ENCODE measurements at regions not wholly inside any gene's neighbourhood (a gene's known extent, or its start where the extent isn't known, plus 50 kb on each side); places are given as distances from the start of the nearest gene placed in this dataset.

- Histone ChIP-seq H3K56ac (ENCODE audit: low read length) (no peak overlapping the region), H2BK15ac (replicated peaks; ENCODE audit: low read depth) (no peak overlapping the region), H3K79me1 (ENCODE audit: low read length) (no peaks in the 10 kb centered on the region), H3K23ac (ENCODE audit: low read length) (no peak overlapping the region), H3K4ac (ENCODE audit: low read depth, low read length) (no peak overlapping the region), H4K5ac (ENCODE audit: low read length) (no peak overlapping the region), H3K27me3 (ENCODE audit: insufficient read depth, low read length, poor library complexity) (no peaks in the 10 kb centered on the region), H4K8ac (ENCODE audit: low read depth, low read length) (no peak overlapping the region), H3K79me2 (ENCODE audit: control insufficient read depth, insufficient read depth, low read length) (no peaks in the 10 kb centered on the region), H3K27ac (ENCODE audit: low read depth, low read length) (no peak overlapping the region), H3K4me3 (ENCODE audit: low read length) (no peak overlapping the region), H3K4me1 (ENCODE audit: control insufficient read depth, low read depth, low read length) (peaks cover 3% of the 10 kb centered on the region), H3K36me3 (ENCODE audit: control insufficient read depth, insufficient read depth, low read length) (no peaks in the 10 kb centered on the region), H2BK5ac (ENCODE audit: low read length) (no peak overlapping the region), H2AK5ac (ENCODE audit: low read length) (no peak overlapping the region), H3K4me2 (ENCODE audit: low read length) (no peak overlapping the region), H2BK120ac (ENCODE audit: low read depth, low read length) (no peak overlapping the region), H3K18ac (ENCODE audit: low read length) (no peak overlapping the region), H3K9ac (ENCODE audit: low read length) (no peak overlapping the region)
- no peak for DNase-seq
- 100% methylated on average over 1 of the region's 6 CpGs for WGBS (ENCODE audit: extremely low coverage, insufficient coverage, low lambda C conversion rate)
Measured at GRCh38 chr7:37531225-37531624, 82.6 kb upstream of the ELMO1 start.

DNA sequence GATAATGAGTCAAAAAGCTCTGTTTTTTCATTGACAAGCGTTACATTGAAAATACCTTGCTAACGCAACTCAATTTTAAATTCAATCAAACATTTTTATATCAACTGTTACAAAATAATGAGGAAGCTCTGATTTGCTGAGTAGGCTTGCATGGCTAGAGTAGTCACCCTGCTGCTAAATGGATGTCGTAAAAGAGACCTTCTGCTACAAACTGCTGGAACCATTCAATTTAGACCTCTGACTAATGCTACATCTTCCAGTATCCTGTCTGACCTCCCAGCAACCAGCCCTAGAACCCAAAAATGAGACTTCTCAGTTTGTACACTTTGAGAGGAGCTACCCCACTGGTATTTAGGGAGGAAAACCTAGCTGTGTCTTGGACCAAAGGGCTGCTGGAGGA is 84.0 kb upstream of the ELMO1 start:
- Histone ChIP-seq H3K36me3 (ENCODE audit: control insufficient read depth, insufficient read depth, low read length) (no peaks in the 10 kb centered on the region), H2BK120ac (ENCODE audit: low read depth, low read length) (no peak overlapping the region), H3K79me2 (ENCODE audit: control insufficient read depth, insufficient read depth, low read length) (no peaks in the 10 kb centered on the region), H3K27ac (ENCODE audit: low read depth, low read length) (no peak overlapping the region), H2AK5ac (ENCODE audit: low read length) (no peak overlapping the region), H4K5ac (ENCODE audit: low read length) (no peak overlapping the region), H4K8ac (ENCODE audit: low read depth, low read length) (no peak overlapping the region), H3K4me3 (ENCODE audit: low read length) (no peak overlapping the region), H2BK15ac (replicated peaks; ENCODE audit: low read depth) (no peak overlapping the region), H3K18ac (ENCODE audit: low read length) (no peak overlapping the region), H3K9ac (ENCODE audit: low read length) (no peak overlapping the region), H3K27me3 (ENCODE audit: insufficient read depth, low read length, poor library complexity) (no peaks in the 10 kb centered on the region), H3K56ac (ENCODE audit: low read length) (no peak overlapping the region), H3K4me1 (ENCODE audit: control insufficient read depth, low read depth, low read length) (peaks cover 3% of the 10 kb centered on the region), H3K23ac (ENCODE audit: low read length) (no peak overlapping the region), H2BK5ac (ENCODE audit: low read length) (no peak overlapping the region), H3K4me2 (ENCODE audit: low read length) (no peak overlapping the region), H3K79me1 (ENCODE audit: low read length) (no peaks in the 10 kb centered on the region), H3K4ac (ENCODE audit: low read depth, low read length) (no peak overlapping the region)
- DNase-seq: no peak
- WGBS (ENCODE audit: extremely low coverage, insufficient coverage, low lambda C conversion rate): 100% methylated on average over 2 of the region's 3 CpGs

GRCh38 chr7:37534893-37535610 is 86.4 kb upstream of the ELMO1 start:
- Histone ChIP-seq H3K27ac (ENCODE audit: low read depth, low read length) (no peak overlapping the region), H2BK120ac (ENCODE audit: low read depth, low read length) (no peak overlapping the region)
- no CpG with 5 or more reads among the region's 7 CpGs for WGBS (ENCODE audit: extremely low coverage, insufficient coverage, low lambda C conversion rate)

DNA sequence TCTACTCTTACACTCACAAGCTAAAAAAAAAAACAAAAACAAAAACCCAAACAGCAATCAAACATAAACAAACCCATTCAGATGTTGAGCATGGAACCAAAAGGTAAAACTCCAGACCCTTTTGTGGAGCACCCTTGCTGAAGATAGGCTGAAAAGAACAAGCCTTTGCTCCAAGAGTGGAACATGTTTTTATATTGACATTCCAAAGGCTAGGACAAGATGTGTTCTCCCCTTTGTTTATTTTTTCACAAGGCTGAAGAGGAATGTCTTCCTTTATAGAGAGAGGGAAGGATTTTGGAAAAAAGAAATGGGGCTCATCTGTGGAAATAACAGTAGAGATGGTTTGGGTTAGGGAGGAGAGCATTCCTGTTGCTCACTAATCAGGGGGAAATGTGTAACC is 87.2 kb upstream of the ELMO1 start:
- H3K56ac ChIP-seq (ENCODE audit: low read length): no peak overlapping the region
- H2BK5ac ChIP-seq (ENCODE audit: low read length): no peak overlapping the region
- H4K5ac ChIP-seq (ENCODE audit: low read length): no peak overlapping the region
- no peak overlapping the region for H3K18ac ChIP-seq (ENCODE audit: low read length)
- peaks cover 3% of the 10 kb centered on the region for H3K4me1 ChIP-seq (ENCODE audit: control insufficient read depth, low read depth, low read length)
- H3K79me1 ChIP-seq (ENCODE audit: low read length): no peaks in the 10 kb centered on the region
- H3K27me3 ChIP-seq (ENCODE audit: insufficient read depth, low read length, poor library complexity): no peaks in the 10 kb centered on the region
- no peak overlapping the region for H4K8ac ChIP-seq (ENCODE audit: low read depth, low read length)
- no peak overlapping the region for H3K9ac ChIP-seq (ENCODE audit: low read length)
- no peak overlapping the region for H3K4me2 ChIP-seq (ENCODE audit: low read length)
- H2AK5ac ChIP-seq (ENCODE audit: low read length): no peak overlapping the region
- H2BK15ac ChIP-seq (replicated peaks; ENCODE audit: low read depth): no peak overlapping the region
- H2BK120ac ChIP-seq (ENCODE audit: low read depth, low read length): no peak overlapping the region
- H3K36me3 ChIP-seq (ENCODE audit: control insufficient read depth, insufficient read depth, low read length): no peaks in the 10 kb centered on the region
- H3K27ac ChIP-seq (ENCODE audit: low read depth, low read length): no peak overlapping the region
- no peaks in the 10 kb centered on the region for H3K79me2 ChIP-seq (ENCODE audit: control insufficient read depth, insufficient read depth, low read length)
- H3K4ac ChIP-seq (ENCODE audit: low read depth, low read length): no peak overlapping the region
- H3K23ac ChIP-seq (ENCODE audit: low read length): no peak overlapping the region
- no peak overlapping the region for H3K4me3 ChIP-seq (ENCODE audit: low read length)
- DNase-seq: no peak

More at GRCh38 chr7:37534893-37535610, 86.4 kb upstream of the ELMO1 start:
- H3K23ac ChIP-seq (ENCODE audit: low read length): no peak overlapping the region
- no peak overlapping the region for H2AK5ac ChIP-seq (ENCODE audit: low read length)
- H3K4ac ChIP-seq (ENCODE audit: low read depth, low read length): no peak overlapping the region
- no peak overlapping the region for H4K5ac ChIP-seq (ENCODE audit: low read length)
- no peak overlapping the region for H4K8ac ChIP-seq (ENCODE audit: low read depth, low read length)
- no peak overlapping the region for H3K9ac ChIP-seq (ENCODE audit: low read length)
- no peaks in the 10 kb centered on the region for H3K36me3 ChIP-seq (ENCODE audit: control insufficient read depth, insufficient read depth, low read length)
- H3K79me2 ChIP-seq (ENCODE audit: control insufficient read depth, insufficient read depth, low read length): no peaks in the 10 kb centered on the region
- no peak overlapping the region for H3K56ac ChIP-seq (ENCODE audit: low read length)
- no peak overlapping the region for H3K18ac ChIP-seq (ENCODE audit: low read length)
- H3K4me2 ChIP-seq (ENCODE audit: low read length): no peak overlapping the region
- peaks cover 3% of the 10 kb centered on the region for H3K4me1 ChIP-seq (ENCODE audit: control insufficient read depth, low read depth, low read length)
- DNase-seq: no peak
- no peak overlapping the region for H2BK5ac ChIP-seq (ENCODE audit: low read length)
- H3K27me3 ChIP-seq (ENCODE audit: insufficient read depth, low read length, poor library complexity): no peaks in the 10 kb centered on the region
- no peaks in the 10 kb centered on the region for H3K79me1 ChIP-seq (ENCODE audit: low read length)
- no peak overlapping the region for H3K4me3 ChIP-seq (ENCODE audit: low read length)
- no peak overlapping the region for H2BK15ac ChIP-seq (replicated peaks; ENCODE audit: low read depth)

DNA sequence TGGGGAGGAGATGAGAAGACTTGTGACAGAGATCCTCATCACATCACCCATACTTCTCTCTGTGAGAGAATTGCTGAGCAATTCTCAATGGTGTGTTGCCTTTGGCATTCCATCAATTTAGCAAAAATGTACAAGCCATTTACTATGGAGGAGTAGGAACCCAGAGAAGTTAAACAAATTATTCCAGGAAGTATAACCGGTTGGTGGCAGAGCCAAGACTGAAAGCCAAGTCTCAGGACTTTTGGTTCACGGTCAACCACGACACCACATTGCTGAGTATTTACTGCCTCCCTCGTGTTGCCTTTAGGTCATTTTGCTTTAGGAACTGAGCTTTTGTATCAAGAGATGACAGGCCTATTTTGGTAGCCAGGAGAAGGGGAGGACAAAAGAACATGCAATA is 88.0 kb upstream of the ELMO1 start:
- H2BK5ac ChIP-seq (ENCODE audit: low read length): no peak overlapping the region
- no peak overlapping the region for H3K27ac ChIP-seq (ENCODE audit: low read depth, low read length)
- no peak overlapping the region for H3K4ac ChIP-seq (ENCODE audit: low read depth, low read length)
- H3K9ac ChIP-seq (ENCODE audit: low read length): no peak overlapping the region
- H3K27me3 ChIP-seq (ENCODE audit: insufficient read depth, low read length, poor library complexity): no peaks in the 10 kb centered on the region
- no peak overlapping the region for H2AK5ac ChIP-seq (ENCODE audit: low read length)
- H4K8ac ChIP-seq (ENCODE audit: low read depth, low read length): no peak overlapping the region
- H3K4me3 ChIP-seq (ENCODE audit: low read length): no peak overlapping the region
- H3K4me1 ChIP-seq (ENCODE audit: control insufficient read depth, low read depth, low read length): peaks cover 3% of the 10 kb centered on the region
- no peak overlapping the region for H3K56ac ChIP-seq (ENCODE audit: low read length)
- H4K5ac ChIP-seq (ENCODE audit: low read length): no peak overlapping the region
- H3K4me2 ChIP-seq (ENCODE audit: low read length): no peak overlapping the region
- H2BK120ac ChIP-seq (ENCODE audit: low read depth, low read length): no peak overlapping the region
- no CpG with 5 or more reads among the region's 4 CpGs for WGBS (ENCODE audit: extremely low coverage, insufficient coverage, low lambda C conversion rate)
- H3K18ac ChIP-seq (ENCODE audit: low read length): no peak overlapping the region
- H3K79me1 ChIP-seq (ENCODE audit: low read length): no peaks in the 10 kb centered on the region
- H3K36me3 ChIP-seq (ENCODE audit: control insufficient read depth, insufficient read depth, low read length): no peaks in the 10 kb centered on the region
- no peak overlapping the region for H3K23ac ChIP-seq (ENCODE audit: low read length)
- no peak overlapping the region for H2BK15ac ChIP-seq (replicated peaks; ENCODE audit: low read depth)
- no peaks in the 10 kb centered on the region for H3K79me2 ChIP-seq (ENCODE audit: control insufficient read depth, insufficient read depth, low read length)
- no peak for DNase-seq

GRCh38 chr7:37537439-37537838 is 88.8 kb upstream of the ELMO1 start:
- Histone ChIP-seq H3K4me2 (ENCODE audit: low read length) (no peak overlapping the region), H4K8ac (ENCODE audit: low read depth, low read length) (no peak overlapping the region), H3K9ac (ENCODE audit: low read length) (no peak overlapping the region), H3K27me3 (ENCODE audit: insufficient read depth, low read length, poor library complexity) (no peaks in the 10 kb centered on the region), H2BK5ac (ENCODE audit: low read length) (no peak overlapping the region), H3K23ac (ENCODE audit: low read length) (no peak overlapping the region), H2AK5ac (ENCODE audit: low read length) (no peak overlapping the region), H3K4me3 (ENCODE audit: low read length) (no peak overlapping the region), H3K56ac (ENCODE audit: low read length) (no peak overlapping the region), H4K5ac (ENCODE audit: low read length) (no peak overlapping the region), H2BK120ac (ENCODE audit: low read depth, low read length) (no peak overlapping the region), H2BK15ac (replicated peaks; ENCODE audit: low read depth) (no peak overlapping the region), H3K4me1 (ENCODE audit: control insufficient read depth, low read depth, low read length) (peaks cover 3% of the 10 kb centered on the region), H3K79me2 (ENCODE audit: control insufficient read depth, insufficient read depth, low read length) (no peaks in the 10 kb centered on the region), H3K36me3 (ENCODE audit: control insufficient read depth, insufficient read depth, low read length) (no peaks in the 10 kb centered on the region), H3K4ac (ENCODE audit: low read depth, low read length) (no peak overlapping the region), H3K18ac (ENCODE audit: low read length) (no peak overlapping the region), H3K79me1 (ENCODE audit: low read length) (no peaks in the 10 kb centered on the region), H3K27ac (ENCODE audit: low read depth, low read length) (no peak overlapping the region)
- DNase-seq: no peak
- WGBS (ENCODE audit: extremely low coverage, insufficient coverage, low lambda C conversion rate): no CpG with 5 or more reads among the region's 5 CpGs

All from mesendoderm (in vitro differentiated cells).